GM19025 (cell line): ENCODE measurements at regions not wholly inside any gene's neighbourhood (a gene's known extent, or its start where the extent isn't known, plus 50 kb on each side); places are given as distances from the start of the nearest gene placed in this dataset.
"Not testable (repeated sequence)": the region's sequence is repeated elsewhere in the genome, so short reads cannot be mapped to it uniquely, and the experiment has no call there.

Source experiments
- ATAC-seq: cut with Tn5 transposase; IDR thresholded peaks from one replicate; pipeline ENCODE4 v1.9.1; 2021; ENCODE audit warnings: mild to moderate bottlenecking, low read depth, moderate library complexity; ENCODE audit not compliant: unreplicated experiment

GRCh38 chr7:106713452-106713851, 52.5 kb upstream of the CCDC71L start:
- not testable (repeated sequence) for ATAC-seq

- not testable (repeated sequence) for ATAC-seq
Observed at GRCh38 chr7:106714590-106715442, 53.9 kb upstream of the CCDC71L start.

- no peak for ATAC-seq
Observed at GRCh38 chr7:106715730-106716129, 54.8 kb upstream of the CCDC71L start.

- ATAC-seq: no peak
Observed at GRCh38 chr7:106717254-106717954, 56.4 kb upstream of the CCDC71L start.

GRCh38 chr7:106717955-106718871, 57.3 kb upstream of the CCDC71L start:
- ATAC-seq: no peak

- ATAC-seq: no peak
Observed at GRCh38 chr7:106720641-106721040, 59.7 kb upstream of the CCDC71L start.

GRCh38 chr7:106721816-106722785, 61.1 kb upstream of the CCDC71L start:
- ATAC-seq: no peak

GRCh38 chr7:106723398-106723797, 62.4 kb upstream of the CCDC71L start:
- no peak for ATAC-seq

- ATAC-seq: no peak
Observed at GRCh38 chr7:106729720-106730385, 68.9 kb upstream of the CCDC71L start.

GRCh38 chr7:106731187-106731586, 70.2 kb upstream of the CCDC71L start:
- peak; percentile 75 for ATAC-seq

- ATAC-seq: no peak
Observed at GRCh38 chr7:106731646-106732444, 70.9 kb upstream of the CCDC71L start.

GRCh38 chr7:106735637-106736036, 74.7 kb upstream of the CCDC71L start:
- no peak for ATAC-seq

- no peak for ATAC-seq
Observed at GRCh38 chr7:106736123-106736507, 75.2 kb upstream of the CCDC71L start.

- no peak for ATAC-seq
Observed at GRCh38 chr7:106736508-106737201, 75.7 kb upstream of the CCDC71L start.

- no peak for ATAC-seq
Observed at GRCh38 chr7:106737202-106737562, 76.2 kb upstream of the CCDC71L start.

GRCh38 chr7:106740806-106741205, 79.8 kb upstream of the CCDC71L start:
- ATAC-seq: no peak

- ATAC-seq: no peak
Observed at GRCh38 chr7:106744563-106745091, 83.7 kb upstream of the CCDC71L start.

GRCh38 chr7:106747301-106747700, 86.3 kb upstream of the CCDC71L start:
- not testable (repeated sequence) for ATAC-seq
